ENCODE measurements at regions not wholly inside any gene's neighbourhood (a gene's known extent, or its start where the extent isn't known, plus 50 kb on each side); places are given as distances from the start of the nearest gene placed in this dataset.

DNA sequence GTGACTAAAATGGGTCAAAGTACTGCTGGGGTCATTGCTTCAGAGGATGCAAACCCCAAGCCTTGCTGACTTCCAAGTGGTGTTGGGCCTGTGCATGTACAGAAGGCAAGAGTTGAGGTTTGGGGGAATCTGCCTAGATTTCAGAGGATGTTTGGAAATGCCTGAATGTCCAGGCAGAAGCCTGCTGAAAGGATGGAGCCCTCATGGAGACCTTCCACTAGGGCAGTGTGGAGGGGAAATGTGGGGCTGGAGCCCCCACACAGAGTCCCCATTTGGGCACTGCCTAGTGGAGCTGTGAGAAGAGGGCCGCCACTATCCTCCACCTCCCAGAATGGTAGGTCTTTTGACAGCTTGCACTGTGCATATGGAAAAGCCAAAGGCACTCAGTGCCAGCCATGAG, 377.7 kb upstream of the TRPC7 start:
- Histone ChIP-seq H3K36me3 (ENCODE audit: control insufficient read depth in 2 of 4, insufficient read depth in 4 of 4, low read length in 3 of 4) (no peaks in the 10 kb centered on the region), H3K9ac (replicated peaks in 1 of 4; ENCODE audit: extremely low read depth in 1 of 4, low read depth in 3 of 4, low read length in 3 of 4) (no peak overlapping the region), H2AFZ (ENCODE audit: low read length) (no peak overlapping the region), H3K14ac (ENCODE audit: insufficient read length) (no peak overlapping the region), H3K56ac (replicated peaks; ENCODE audit: insufficient read length, low read depth, low read length) (no peak overlapping the region), H3K27me3 (replicated peaks in 1 of 4; ENCODE audit: control insufficient read depth in 3 of 4, extremely low read depth in 1 of 4, insufficient read depth in 3 of 4, low read length in 3 of 4) (no peaks in the 10 kb centered on the region), H2BK15ac (ENCODE audit: low read length) (no peak overlapping the region), H3K18ac (ENCODE audit: extremely low read depth, low read length) (no peak overlapping the region), H3K27ac (ENCODE audit: low read depth, low read length) (no peak overlapping the region), H2BK120ac (replicated peaks; ENCODE audit: low read depth, low read length) (no peak overlapping the region), H2BK5ac (ENCODE audit: low read depth, low read length) (no peak overlapping the region), H3K79me1 (ENCODE audit: low read depth, low read length) (no peaks in the 10 kb centered on the region), H4K91ac (replicated peaks; ENCODE audit: insufficient read length, low read length) (no peak overlapping the region), H3K4me3 (ENCODE audit: extremely low read depth in 1 of 4, insufficient read depth in 2 of 4, low read depth in 3 of 4, low read length in 4 of 4) (no peak overlapping the region), H3K4me1 (replicated peaks in 1 of 4; ENCODE audit: control insufficient read depth in 3 of 4, insufficient read depth in 4 of 4, low read length in 3 of 4) (no peaks in the 10 kb centered on the region), H3K23me2 (ENCODE audit: low read depth, low read length) (no peaks in the 10 kb centered on the region), H3K4ac (replicated peaks; ENCODE audit: insufficient read length, low read depth, low read length) (no peak overlapping the region), H3K23ac (ENCODE audit: insufficient read length) (no peak overlapping the region), H2BK12ac (ENCODE audit: low read depth, low read length) (no peak overlapping the region), H2AK5ac (ENCODE audit: low read depth, low read length) (no peak overlapping the region), H3K4me2 (ENCODE audit: insufficient read depth in 1 of 2, low read depth in 2 of 2, low read length in 2 of 2) (no peak overlapping the region), H2BK20ac (ENCODE audit: low read length) (no peak overlapping the region), H4K20me1 (replicated peaks in 1 of 2; ENCODE audit: control insufficient read depth in 1 of 2, insufficient read depth in 2 of 2, low read length in 2 of 2) (no peaks in the 10 kb centered on the region), H4K8ac (ENCODE audit: extremely low read depth, insufficient read depth, low read length) (no peak overlapping the region), H3K9me3 (ENCODE audit: insufficient read depth in 2 of 2, low read depth in 1 of 2, low read length in 1 of 2) (peaks cover 19 to 27% of the 10 kb centered on the region in 2 experiments), H3K79me2 (ENCODE audit: control insufficient read depth in 1 of 2, insufficient read depth in 2 of 2, low read length in 2 of 2) (no peaks in the 10 kb centered on the region), H4K5ac (ENCODE audit: insufficient read length, low read depth, low read length) (no peak overlapping the region)
- no peak for DNase-seq (ENCODE audit: low read depth in 1 of 2, low spot score in 2 of 2)
- WGBS, 2 experiments (ENCODE audit: extremely low coverage in 1 of 2, insufficient coverage in 1 of 2, insufficient read length in 1 of 2, insufficient replicate concordance in 2 of 2, low coverage in 1 of 2, low lambda C conversion rate in 2 of 2, missing lambda C conversion rate in 1 of 2): 100% methylated on average over 1 of the region's 1 CpG; no CpG with 5 or more reads in 1 of the 2 experiments
- POLR2A ChIA-PET (ENCODE audit: partially characterized antibody): no interaction called here
- no peak for FAIRE-seq
- CTCF ChIA-PET (ENCODE audit: partially characterized antibody): no interaction called here
- TF ChIP-seq HDAC6 (IDR thresholded peaks at IDR 0.05; ENCODE audit: low read depth, low read length): no peak
- no peak for TF ChIP-seq POU5F1 (IDR thresholded peaks at IDR 0.05; ENCODE audit: low read depth, low read length)
- TF ChIP-seq RAD21 (IDR thresholded peaks at IDR 0.05 in 1 of 2, conservative IDR thresholded peaks at IDR 0.05 in 1 of 2; ENCODE audit: low read depth in 2 of 2, low read length in 2 of 2): no peak
- no peak for TF ChIP-seq ZNF274 (IDR thresholded peaks at IDR 0.05; ENCODE audit: borderline replicate concordance, extremely low read depth, low read length)
- TF ChIP-seq, protein P1, sequence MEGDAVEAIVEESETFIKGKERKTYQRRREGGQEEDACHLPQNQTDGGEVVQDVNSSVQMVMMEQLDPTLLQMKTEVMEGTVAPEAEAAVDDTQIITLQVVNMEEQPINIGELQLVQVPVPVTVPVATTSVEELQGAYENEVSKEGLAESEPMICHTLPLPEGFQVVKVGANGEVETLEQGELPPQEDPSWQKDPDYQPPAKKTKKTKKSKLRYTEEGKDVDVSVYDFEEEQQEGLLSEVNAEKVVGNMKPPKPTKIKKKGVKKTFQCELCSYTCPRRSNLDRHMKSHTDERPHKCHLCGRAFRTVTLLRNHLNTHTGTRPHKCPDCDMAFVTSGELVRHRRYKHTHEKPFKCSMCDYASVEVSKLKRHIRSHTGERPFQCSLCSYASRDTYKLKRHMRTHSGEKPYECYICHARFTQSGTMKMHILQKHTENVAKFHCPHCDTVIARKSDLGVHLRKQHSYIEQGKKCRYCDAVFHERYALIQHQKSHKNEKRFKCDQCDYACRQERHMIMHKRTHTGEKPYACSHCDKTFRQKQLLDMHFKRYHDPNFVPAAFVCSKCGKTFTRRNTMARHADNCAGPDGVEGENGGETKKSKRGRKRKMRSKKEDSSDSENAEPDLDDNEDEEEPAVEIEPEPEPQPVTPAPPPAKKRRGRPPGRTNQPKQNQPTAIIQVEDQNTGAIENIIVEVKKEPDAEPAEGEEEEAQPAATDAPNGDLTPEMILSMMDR (IDR thresholded peaks at IDR 0.05; ENCODE audit: control extremely low read depth in 1 of 3, insufficient read depth in 1 of 3, low read depth in 1 of 3, low read length in 3 of 3): no peak
- TF ChIP-seq, protein P2, sequence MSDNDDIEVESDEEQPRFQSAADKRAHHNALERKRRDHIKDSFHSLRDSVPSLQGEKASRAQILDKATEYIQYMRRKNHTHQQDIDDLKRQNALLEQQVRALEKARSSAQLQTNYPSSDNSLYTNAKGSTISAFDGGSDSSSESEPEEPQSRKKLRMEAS (IDR thresholded peaks at IDR 0.05): no peak
- no peak for TF ChIP-seq EZH2 (IDR thresholded peaks at IDR 0.05; ENCODE audit: low read depth, low read length, severe bottlenecking)
- TF ChIP-seq MAFK (IDR thresholded peaks at IDR 0.05; ENCODE audit: low read depth, low read length): no peak
- TF ChIP-seq FOSL1 (IDR thresholded peaks at IDR 0.05; ENCODE audit: insufficient read depth, low read depth, low read length): no peak
- TF ChIP-seq NANOG (IDR thresholded peaks at IDR 0.05; ENCODE audit: insufficient read depth, low read depth, low read length, poor library complexity, severe bottlenecking): no peak
- TF ChIP-seq CBX8 (IDR thresholded peaks at IDR 0.05; ENCODE audit: borderline replicate concordance, low read depth, low read length): no peak
- TF ChIP-seq CBX5 (IDR thresholded peaks at IDR 0.05; ENCODE audit: low read depth, low read length): no peak

All from H1 (cell line).